Spleen (tissue), 7 donors: ENCODE measurements at regions not wholly inside any gene's neighbourhood (a gene's known extent, or its start where the extent isn't known, plus 50 kb on each side); places are given as distances from the start of the nearest gene placed in this dataset.

ENCODE experiments used
- POLR2AphosphoS5 ChIP-seq, 3 donors: sonication (generic); formaldehyde crosslinking; IDR thresholded peaks; one replicate each; pipeline ENCODE4 v1.5.1; 2017; ENCODE audit warnings: antibody characterized with exemption in 3 of 3
- TF ChIP-seq, protein P1 (sequence below), 11 experiments: fragments of 200-600 bp in 7 of 11; fragments of 450-650 bp in 4 of 11; sonication (generic) in 4 of 11; IDR thresholded peaks in 8 of 11; conservative IDR thresholded peaks in 3 of 11; 1 replicate in 7 of 11; 2 replicates in 4 of 11; pipeline versions ENCODE4 v1.4.0 to v1.8.0; 2016 to 2021; ENCODE audit warnings: antibody characterized with exemption in 11 of 11, inconsistent platforms in 4 of 11, mild to moderate bottlenecking in 1 of 11
- donor health status: DM: no; HTN: no; CAD: no; lungs with moderate emphysema.
- donor health status: DM: no; HTN: no; CAD: no.
- donor health status: DM: no; HTN: no; CAD: no.

DNA sequence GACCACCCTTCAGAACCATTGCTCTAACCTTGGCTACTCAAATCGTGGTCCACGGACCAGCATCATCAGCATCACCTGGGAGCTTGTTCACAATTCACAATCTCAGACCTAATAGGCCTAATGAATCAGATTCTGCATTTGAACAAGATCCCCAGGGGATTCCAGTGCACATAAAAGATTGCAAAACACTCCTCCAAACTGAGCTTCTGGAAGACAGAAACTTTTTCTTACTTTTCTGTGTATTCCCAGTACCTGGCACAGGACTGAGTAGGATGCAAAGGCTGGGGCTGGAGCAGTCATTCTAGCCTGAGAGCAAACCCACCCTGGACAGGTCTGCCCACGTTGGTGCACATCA, 115.1 kb upstream of the COPS8 start:
- TF ChIP-seq POLR2AphosphoS5 (IDR thresholded peaks at IDR 0.05), result no peak
- TF ChIP-seq, protein P1, sequence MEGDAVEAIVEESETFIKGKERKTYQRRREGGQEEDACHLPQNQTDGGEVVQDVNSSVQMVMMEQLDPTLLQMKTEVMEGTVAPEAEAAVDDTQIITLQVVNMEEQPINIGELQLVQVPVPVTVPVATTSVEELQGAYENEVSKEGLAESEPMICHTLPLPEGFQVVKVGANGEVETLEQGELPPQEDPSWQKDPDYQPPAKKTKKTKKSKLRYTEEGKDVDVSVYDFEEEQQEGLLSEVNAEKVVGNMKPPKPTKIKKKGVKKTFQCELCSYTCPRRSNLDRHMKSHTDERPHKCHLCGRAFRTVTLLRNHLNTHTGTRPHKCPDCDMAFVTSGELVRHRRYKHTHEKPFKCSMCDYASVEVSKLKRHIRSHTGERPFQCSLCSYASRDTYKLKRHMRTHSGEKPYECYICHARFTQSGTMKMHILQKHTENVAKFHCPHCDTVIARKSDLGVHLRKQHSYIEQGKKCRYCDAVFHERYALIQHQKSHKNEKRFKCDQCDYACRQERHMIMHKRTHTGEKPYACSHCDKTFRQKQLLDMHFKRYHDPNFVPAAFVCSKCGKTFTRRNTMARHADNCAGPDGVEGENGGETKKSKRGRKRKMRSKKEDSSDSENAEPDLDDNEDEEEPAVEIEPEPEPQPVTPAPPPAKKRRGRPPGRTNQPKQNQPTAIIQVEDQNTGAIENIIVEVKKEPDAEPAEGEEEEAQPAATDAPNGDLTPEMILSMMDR (IDR thresholded peaks at IDR 0.05 in 8 of 11, conservative IDR thresholded peaks at IDR 0.05 in 3 of 11), result no peak
